Activated CD8-positive, alpha-beta memory T cell treated with anti-CD3 and anti-CD28 coated beads, Interleukin-2, amount 50 U/mL, for 1 hour (primary cell): ENCODE measurements at regions not wholly inside any gene's neighbourhood (a gene's known extent, or its start where the extent isn't known, plus 50 kb on each side); places are given as distances from the start of the nearest gene placed in this dataset.
"Not testable (repeated sequence)": the region's sequence is repeated elsewhere in the genome, so short reads cannot be mapped to it uniquely, and the experiment has no call there.

Experiments used
- DNase-seq: peaks from one replicate; pipeline ENCODE4 v3.0.0-alpha.2; 2020; ENCODE audit errors: extremely low read depth

- no peak for DNase-seq
Measured at GRCh38 chr12:70069221-70070105, 173.8 kb upstream of the CNOT2 start.

- no peak for DNase-seq
Measured at GRCh38 chr12:70070494-70071007, 172.7 kb upstream of the CNOT2 start.

GRCh38 chr12:70074510-70074909 lies 168.7 kb upstream of the CNOT2 start:
- DNase-seq = no peak

GRCh38 chr12:70077441-70077840 lies 165.8 kb upstream of the CNOT2 start:
- no peak for DNase-seq

GRCh38 chr12:70078161-70078560 lies 165.1 kb upstream of the CNOT2 start:
- no peak for DNase-seq

GRCh38 chr12:70080566-70080965 lies 162.7 kb upstream of the CNOT2 start:
- DNase-seq = no peak

GRCh38 chr12:70082997-70083676 lies 160.1 kb upstream of the CNOT2 start:
- DNase-seq = no peak

GRCh38 chr12:70083677-70084020 lies 159.6 kb upstream of the CNOT2 start:
- DNase-seq = no peak

GRCh38 chr12:70086372-70086771 lies 156.9 kb upstream of the CNOT2 start:
- DNase-seq = not testable (repeated sequence)

- no peak for DNase-seq
Measured at GRCh38 chr12:70091021-70091521, 152.2 kb upstream of the CNOT2 start.

- DNase-seq = no peak
Measured at GRCh38 chr12:70094467-70094866, 148.8 kb upstream of the CNOT2 start.

GRCh38 chr12:70096759-70097410 lies 146.3 kb upstream of the CNOT2 start:
- no peak for DNase-seq

GRCh38 chr12:70101064-70101463 lies 142.2 kb upstream of the CNOT2 start:
- no peak for DNase-seq

GRCh38 chr12:70106347-70106746 lies 136.9 kb upstream of the CNOT2 start:
- no peak for DNase-seq

GRCh38 chr12:70110085-70110484 lies 133.1 kb upstream of the CNOT2 start:
- no peak for DNase-seq

GRCh38 chr12:70117670-70118069 lies 125.6 kb upstream of the CNOT2 start:
- DNase-seq = no peak

GRCh38 chr12:70120970-70121369 lies 122.3 kb upstream of the CNOT2 start:
- DNase-seq = no peak

GRCh38 chr12:70121562-70121961 lies 121.7 kb upstream of the CNOT2 start:
- no peak for DNase-seq

GRCh38 chr12:70122804-70123203 lies 120.4 kb upstream of the CNOT2 start:
- no peak for DNase-seq

GRCh38 chr12:70149013-70149412 lies 94.2 kb upstream of the CNOT2 start:
- no peak for DNase-seq

- DNase-seq = no peak
Measured at GRCh38 chr12:70149665-70150064, 93.6 kb upstream of the CNOT2 start.

GRCh38 chr12:70150230-70150629 lies 93.0 kb upstream of the CNOT2 start:
- DNase-seq = no peak
